Thyroid gland (tissue), 4 donors: ENCODE measurements at regions not wholly inside any gene's neighbourhood (a gene's known extent, or its start where the extent isn't known, plus 50 kb on each side); places are given as distances from the start of the nearest gene placed in this dataset.

Source experiments
- CTCF ChIP-seq, 6 experiments: fragments of 200-600 bp in 3 of 6; fragments of 450-650 bp in 3 of 6; sonication (generic) in 3 of 6; IDR thresholded peaks; one replicate each; pipeline ENCODE4 v1.5.1; 2016 to 2019; ENCODE audit warnings: antibody characterized with exemption in 6 of 6, mild to moderate bottlenecking in 2 of 6, inconsistent platforms in 1 of 6, moderate library complexity in 1 of 6
- POLR2A ChIP-seq, 2 donors: fragments of 450-650 bp; IDR thresholded peaks; one replicate each; pipeline ENCODE4 v1.6.1; 2017; ENCODE audit warnings: antibody characterized with exemption in 2 of 2, mild to moderate bottlenecking in 2 of 2, moderate library complexity in 1 of 2

- no peak for TF ChIP-seq POLR2A (IDR thresholded peaks at IDR 0.05)
- TF ChIP-seq CTCF (IDR thresholded peaks at IDR 0.05): no peak
Measured at GRCh38 chr6:51314965-51315364, 496.3 kb downstream of the TFAP2B start.
